ENCODE measurements at regions not wholly inside any gene's neighbourhood (a gene's known extent, or its start where the extent isn't known, plus 50 kb on each side); places are given as distances from the start of the nearest gene placed in this dataset.

GRCh38 chr12:126843915-126844669, 1422.9 kb upstream of the TMEM132C start:
- no peak overlapping the region for H3K4me2 ChIP-seq (replicated peaks; ENCODE audit: low read depth, low read length, poor library complexity, severe bottlenecking)
- intact Hi-C loops (cut with micrococcal nuclease), result no loop called here
- DNase-seq (no peak), ATAC-seq (ENCODE audit: low read depth) (no peak)
- Mint-ChIP-seq H3K4me3 (no peak overlapping the region), H3K27ac (no peak overlapping the region), H3K27me3 (no peaks in the 10 kb centered on the region), H3K9me3 (ENCODE audit: insufficient read depth) (no peaks in the 10 kb centered on the region), H3K4me1 (no peaks in the 10 kb centered on the region)
- H3K4me1 ChIP-seq (ENCODE audit: control insufficient read depth in 2 of 2, insufficient read depth in 2 of 2, low read length in 2 of 2), result no peaks in the 10 kb centered on the region
- no peaks in the 10 kb centered on the region for H4K20me1 ChIP-seq (ENCODE audit: control insufficient read depth, insufficient read depth, low read length, poor library complexity, severe bottlenecking)
- ChIA-PET CTCF (no interaction called here), POLR2A (no interaction called here)
- H3K79me2 ChIP-seq (ENCODE audit: control insufficient read depth, insufficient read depth, low read length), result no peaks in the 10 kb centered on the region
- no peak overlapping the region for H3K27ac ChIP-seq (ENCODE audit: low read length in 2 of 2)
- peaks cover 0 to 4% (median 0%) of the 10 kb centered on the region in 3 donors for H3K9me3 ChIP-seq (ENCODE audit: control extremely low read depth in 1 of 3, control insufficient read depth in 2 of 3, insufficient read depth in 1 of 3, low read length in 2 of 3)
- 79% methylated on average over 4 of the region's 9 CpGs for WGBS (ENCODE audit: insufficient coverage)
- no peaks in the 10 kb centered on the region for H3K36me3 ChIP-seq (replicated peaks in 1 of 2; ENCODE audit: control extremely low read depth in 1 of 2, control insufficient read depth in 1 of 2, extremely low read depth in 1 of 2, insufficient read depth in 2 of 2, low read length in 1 of 2)
- TF ChIP-seq EZH2 (IDR thresholded peaks at IDR 0.05; ENCODE audit: borderline replicate concordance, insufficient read depth, low read depth, low read length, poor library complexity, severe bottlenecking) (no peak), CTCF (IDR thresholded peaks at IDR 0.05) (no peak)
- H3K27me3 ChIP-seq (replicated peaks in 1 of 4; ENCODE audit: control extremely low read depth in 1 of 4, control insufficient read depth in 3 of 4, insufficient read depth in 4 of 4, low read length in 3 of 4), result no peaks in the 10 kb centered on the region
- H3K4me3 ChIP-seq (ENCODE audit: control extremely low read depth in 1 of 5, extremely low read depth in 1 of 5, insufficient read depth in 1 of 5, low read depth in 2 of 5, low read length in 4 of 5), result no peak overlapping the region
- no peak overlapping the region for H3K9ac ChIP-seq (ENCODE audit: low read length)
- no peak overlapping the region for H2AFZ ChIP-seq (ENCODE audit: insufficient read depth, low read depth, low read length, poor library complexity, severe bottlenecking)

GRCh38 chr12:126847005-126847629, 1419.9 kb upstream of the TMEM132C start:
- H3K4me2 ChIP-seq (replicated peaks; ENCODE audit: low read depth, low read length, poor library complexity, severe bottlenecking), result no peak overlapping the region
- H3K4me3 Mint-ChIP-seq, result no peak overlapping the region
- intact Hi-C loops (cut with micrococcal nuclease), result no loop called here
- TF ChIP-seq CTCF (IDR thresholded peaks at IDR 0.05), result no peak
- no peak for TF ChIP-seq EZH2 (IDR thresholded peaks at IDR 0.05; ENCODE audit: borderline replicate concordance, insufficient read depth, low read depth, low read length, poor library complexity, severe bottlenecking)
- H3K27me3 Mint-ChIP-seq, result no peaks in the 10 kb centered on the region
- H4K20me1 ChIP-seq (ENCODE audit: control insufficient read depth, insufficient read depth, low read length, poor library complexity, severe bottlenecking), result no peaks in the 10 kb centered on the region
- WGBS (ENCODE audit: insufficient coverage), result 80% methylated on average over 1 of the region's 5 CpGs
- ChIA-PET CTCF (no interaction called here), POLR2A (no interaction called here)
- no peak for ATAC-seq (ENCODE audit: low read depth)
- H3K27ac ChIP-seq (ENCODE audit: low read length in 2 of 2), result no peak overlapping the region
- no peak overlapping the region for H3K9ac ChIP-seq (ENCODE audit: low read length)
- no peaks in the 10 kb centered on the region for H3K4me1 ChIP-seq (ENCODE audit: control insufficient read depth in 2 of 2, insufficient read depth in 2 of 2, low read length in 2 of 2)
- no peak overlapping the region for H3K27ac Mint-ChIP-seq
- no peaks in the 10 kb centered on the region for H3K27me3 ChIP-seq (replicated peaks in 1 of 4; ENCODE audit: control extremely low read depth in 1 of 4, control insufficient read depth in 3 of 4, insufficient read depth in 4 of 4, low read length in 3 of 4)
- H3K9me3 ChIP-seq (ENCODE audit: control extremely low read depth in 1 of 3, control insufficient read depth in 2 of 3, insufficient read depth in 1 of 3, low read length in 2 of 3), result peaks cover 0 to 4% (median 0%) of the 10 kb centered on the region in 3 donors
- no peak overlapping the region for H3K4me3 ChIP-seq (ENCODE audit: control extremely low read depth in 1 of 5, extremely low read depth in 1 of 5, insufficient read depth in 1 of 5, low read depth in 2 of 5, low read length in 4 of 5)
- no peaks in the 10 kb centered on the region for H3K36me3 ChIP-seq (replicated peaks in 1 of 2; ENCODE audit: control extremely low read depth in 1 of 2, control insufficient read depth in 1 of 2, extremely low read depth in 1 of 2, insufficient read depth in 2 of 2, low read length in 1 of 2)
- H3K79me2 ChIP-seq (ENCODE audit: control insufficient read depth, insufficient read depth, low read length), result no peaks in the 10 kb centered on the region
- H3K9me3 Mint-ChIP-seq (ENCODE audit: insufficient read depth), result no peaks in the 10 kb centered on the region
- no peak overlapping the region for H2AFZ ChIP-seq (ENCODE audit: insufficient read depth, low read depth, low read length, poor library complexity, severe bottlenecking)
- DNase-seq, result no peak
- H3K4me1 Mint-ChIP-seq, result no peaks in the 10 kb centered on the region

Data from B cell (primary cell).